ENCODE measurements at regions not wholly inside any gene's neighbourhood (a gene's known extent, or its start where the extent isn't known, plus 50 kb on each side); places are given as distances from the start of the nearest gene placed in this dataset.

DNA sequence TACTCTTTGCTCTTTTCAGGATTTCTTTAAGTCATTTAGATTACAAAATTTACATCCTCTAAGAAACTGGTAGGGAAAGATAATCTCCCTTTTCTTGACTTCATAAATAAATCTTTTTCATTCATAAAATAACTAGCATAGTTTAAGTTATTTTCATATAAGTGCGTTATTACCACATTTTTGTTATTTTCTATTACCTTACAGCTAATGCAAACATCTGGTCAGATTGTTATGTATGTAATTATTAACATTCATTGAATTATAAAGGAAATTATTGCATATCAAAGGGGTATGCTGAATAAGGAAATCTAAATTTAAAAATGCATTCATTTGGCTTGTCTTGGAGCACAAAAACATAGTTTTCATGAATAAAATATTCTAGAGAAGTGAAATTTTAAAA, 55.3 kb upstream of the SLITRK1 start:
- H4K20me1 ChIP-seq (ENCODE audit: low read depth): no peaks in the 10 kb centered on the region
- Mint-ChIP-seq H3K4me1 (no peaks in the 10 kb centered on the region), H3K4me3 (no peak overlapping the region), H3K36me3 (no peaks in the 10 kb centered on the region), H3K27me3 (ENCODE audit: insufficient read depth, low read depth) (no peaks in the 10 kb centered on the region), H3K9me3 (peaks cover 4% of the 10 kb centered on the region), H3K27ac (no peak overlapping the region)
- no peak for DNase-seq (ENCODE audit: low spot score)
- no peak for TF ChIP-seq EZH2phosphoT487 (IDR thresholded peaks at IDR 0.05)
- TF ChIP-seq, protein P1, sequence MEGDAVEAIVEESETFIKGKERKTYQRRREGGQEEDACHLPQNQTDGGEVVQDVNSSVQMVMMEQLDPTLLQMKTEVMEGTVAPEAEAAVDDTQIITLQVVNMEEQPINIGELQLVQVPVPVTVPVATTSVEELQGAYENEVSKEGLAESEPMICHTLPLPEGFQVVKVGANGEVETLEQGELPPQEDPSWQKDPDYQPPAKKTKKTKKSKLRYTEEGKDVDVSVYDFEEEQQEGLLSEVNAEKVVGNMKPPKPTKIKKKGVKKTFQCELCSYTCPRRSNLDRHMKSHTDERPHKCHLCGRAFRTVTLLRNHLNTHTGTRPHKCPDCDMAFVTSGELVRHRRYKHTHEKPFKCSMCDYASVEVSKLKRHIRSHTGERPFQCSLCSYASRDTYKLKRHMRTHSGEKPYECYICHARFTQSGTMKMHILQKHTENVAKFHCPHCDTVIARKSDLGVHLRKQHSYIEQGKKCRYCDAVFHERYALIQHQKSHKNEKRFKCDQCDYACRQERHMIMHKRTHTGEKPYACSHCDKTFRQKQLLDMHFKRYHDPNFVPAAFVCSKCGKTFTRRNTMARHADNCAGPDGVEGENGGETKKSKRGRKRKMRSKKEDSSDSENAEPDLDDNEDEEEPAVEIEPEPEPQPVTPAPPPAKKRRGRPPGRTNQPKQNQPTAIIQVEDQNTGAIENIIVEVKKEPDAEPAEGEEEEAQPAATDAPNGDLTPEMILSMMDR (IDR thresholded peaks at IDR 0.05): no peak
- no peak for TF ChIP-seq EZH2 (IDR thresholded peaks at IDR 0.05)
- no peak overlapping the region for H3K4me2 ChIP-seq
- H3K9ac ChIP-seq: no peak overlapping the region
- H3K79me2 ChIP-seq (ENCODE audit: low read depth): no peaks in the 10 kb centered on the region
- no peak overlapping the region for H2AFZ ChIP-seq (replicated peaks)
- H3K9me3 ChIP-seq (ENCODE audit: low read depth): no peaks in the 10 kb centered on the region
- no peaks in the 10 kb centered on the region for H3K27me3 ChIP-seq
- no peak overlapping the region for H3K27ac ChIP-seq
- H3K36me3 ChIP-seq: no peaks in the 10 kb centered on the region
- H3K4me1 ChIP-seq: peaks cover 27% of the 10 kb centered on the region
- no peak overlapping the region for H3K4me3 ChIP-seq
- peaks cover 22% of the 10 kb centered on the region for H3F3A ChIP-seq (ENCODE audit: low read depth)

DNA sequence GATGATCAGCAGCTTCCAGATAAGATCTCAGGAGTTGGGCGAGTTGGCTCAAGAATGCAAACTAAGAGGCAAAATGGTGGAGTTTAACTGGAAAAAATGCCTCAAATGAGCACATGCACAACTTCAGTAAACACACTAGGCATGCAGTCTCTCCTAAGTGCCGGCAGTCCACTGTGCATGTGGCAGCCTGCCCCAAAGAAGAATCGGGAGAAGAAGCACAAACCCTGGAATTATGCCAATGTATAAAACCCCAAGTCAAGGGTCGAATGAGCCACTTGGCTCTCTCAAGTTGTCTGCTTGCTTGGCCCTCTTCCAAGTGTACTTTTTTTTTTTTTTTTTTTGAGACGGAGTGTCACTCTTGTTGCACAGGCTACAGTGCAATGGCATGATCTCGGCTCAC, 53.3 kb upstream of the SLITRK1 start:
- H3K4me1 Mint-ChIP-seq: no peaks in the 10 kb centered on the region
- H3K27ac ChIP-seq: no peak overlapping the region
- no peak overlapping the region for H3K4me3 Mint-ChIP-seq

More for the DNA sequence above, 53.3 kb upstream of the SLITRK1 start:
- DNase-seq (ENCODE audit: low spot score): no peak
- Histone ChIP-seq H3K79me2 (ENCODE audit: low read depth) (no peaks in the 10 kb centered on the region), H3K4me1 (peaks cover 7% of the 10 kb centered on the region), H2AFZ (replicated peaks) (no peak overlapping the region), H3K4me2 (no peak overlapping the region), H4K20me1 (ENCODE audit: low read depth) (no peaks in the 10 kb centered on the region), H3K27me3 (no peaks in the 10 kb centered on the region), H3K36me3 (no peaks in the 10 kb centered on the region), H3K9ac (no peak overlapping the region), H3K4me3 (no peak overlapping the region), H3F3A (ENCODE audit: low read depth) (peaks cover 3% of the 10 kb centered on the region), H3K9me3 (ENCODE audit: low read depth) (no peaks in the 10 kb centered on the region)
- no peak overlapping the region for H3K27ac Mint-ChIP-seq
- TF ChIP-seq EZH2 (IDR thresholded peaks at IDR 0.05): no peak
- TF ChIP-seq EZH2phosphoT487 (IDR thresholded peaks at IDR 0.05): no peak
- TF ChIP-seq, protein P1 (IDR thresholded peaks at IDR 0.05): no peak
- no peaks in the 10 kb centered on the region for H3K36me3 Mint-ChIP-seq
- H3K27me3 Mint-ChIP-seq (ENCODE audit: insufficient read depth, low read depth): no peaks in the 10 kb centered on the region
- H3K9me3 Mint-ChIP-seq: peaks cover 4% of the 10 kb centered on the region
